Neural progenitor cell (in vitro differentiated cells): ENCODE measurements at regions not wholly inside any gene's neighbourhood (a gene's known extent, or its start where the extent isn't known, plus 50 kb on each side); places are given as distances from the start of the nearest gene placed in this dataset.
A peak's percentile ranks its signal among the peaks of the same experiment; 100 is the strongest.

ENCODE experiments used
- DNase-seq: peaks from one replicate; pipeline ENCODE4 v3.0.0-alpha.2; 2016; ENCODE audit warnings: low spot score
- H2AFZ ChIP-seq: fragments of 200-600 bp; sonication (generic); replicated peaks from 2 replicates; pipeline ENCODE4 v1.6.1; 2016; ENCODE audit warnings: antibody characterized with exemption
- H3F3A ChIP-seq: fragments of 200-600 bp; sonication (generic); 2 replicates; pipeline ENCODE4 v1.6.1; 2016; ENCODE audit warnings: antibody characterized with exemption, low read depth
- H3K27ac ChIP-seq: fragments of 200-600 bp; sonication (generic); 2 replicates; pipeline ENCODE4 v1.5.1; 2016; ENCODE audit warnings: mild to moderate bottlenecking
- H3K27me3 ChIP-seq: fragments of 200-600 bp; sonication (generic); 2 replicates; pipeline ENCODE4 v1.6.1; 2016; ENCODE audit warnings: mild to moderate bottlenecking, moderate library complexity
- H3K36me3 ChIP-seq: fragments of 200-600 bp; sonication (generic); 2 replicates; pipeline ENCODE4 v1.5.1; 2016
- H3K4me1 ChIP-seq: fragments of 200-600 bp; sonication (generic); 2 replicates; pipeline ENCODE4 v1.6.1; 2016; ENCODE audit warnings: mixed run types
- H3K4me2 ChIP-seq: fragments of 200-600 bp; sonication (generic); 2 replicates; pipeline ENCODE4 v1.6.1; 2016
- H3K4me3 ChIP-seq: fragments of 200-600 bp; sonication (generic); 2 replicates; pipeline ENCODE4 v1.5.1; 2016
- H3K79me2 ChIP-seq: fragments of 200-600 bp; sonication (generic); 2 replicates; pipeline ENCODE4 v1.6.1; 2016; ENCODE audit warnings: low read depth
- H3K9ac ChIP-seq: fragments of 200-600 bp; sonication (generic); 2 replicates; pipeline ENCODE4 v1.6.1; 2016
- H3K9me3 ChIP-seq: fragments of 200-600 bp; sonication (generic); 2 replicates; pipeline ENCODE4 v1.5.1; 2016; ENCODE audit warnings: low read depth
- H4K20me1 ChIP-seq: fragments of 200-600 bp; sonication (generic); 2 replicates; pipeline ENCODE4 v1.6.1; 2016; ENCODE audit warnings: low read depth
- H3K27ac Mint-ChIP-seq: 3 replicates; pipeline ENCODE4 v1.8.0; 2021; ENCODE audit warnings: mixed read lengths
- H3K27me3 Mint-ChIP-seq: 2 replicates; pipeline ENCODE4 v1.8.0; 2022; ENCODE audit warnings: low read depth, mild to moderate bottlenecking, inconsistent platforms, moderate library complexity, mixed read lengths; ENCODE audit not compliant: insufficient read depth
- H3K36me3 Mint-ChIP-seq: 3 replicates; pipeline ENCODE4 v1.8.0; 2021; ENCODE audit warnings: mixed read lengths
- H3K4me1 Mint-ChIP-seq: 3 replicates; pipeline ENCODE4 v1.8.0; 2021; ENCODE audit warnings: mixed read lengths
- H3K4me3 Mint-ChIP-seq: 3 replicates; pipeline ENCODE4 v1.8.0; 2021; ENCODE audit warnings: mild to moderate bottlenecking, moderate library complexity, mixed read lengths
- H3K9me3 Mint-ChIP-seq: 3 replicates; pipeline ENCODE4 v1.8.0; 2020; ENCODE audit warnings: mixed read lengths
- EZH2 ChIP-seq: fragments of 200-600 bp; sonication (generic); IDR thresholded peaks from 2 replicates; pipeline ENCODE4 v1.6.1; 2017; ENCODE audit warnings: antibody characterized with exemption, mild to moderate bottlenecking, moderate library complexity
- EZH2phosphoT487 ChIP-seq: fragments of 200-600 bp; sonication (generic); IDR thresholded peaks from 2 replicates; pipeline ENCODE4 v1.6.1; 2017; ENCODE audit warnings: antibody characterized with exemption
- TF ChIP-seq, protein P1 (sequence below): fragments of 200-600 bp; sonication (generic); IDR thresholded peaks from 2 replicates; pipeline ENCODE4 v1.5.1; 2017; ENCODE audit warnings: antibody characterized with exemption, mild to moderate bottlenecking

DNA sequence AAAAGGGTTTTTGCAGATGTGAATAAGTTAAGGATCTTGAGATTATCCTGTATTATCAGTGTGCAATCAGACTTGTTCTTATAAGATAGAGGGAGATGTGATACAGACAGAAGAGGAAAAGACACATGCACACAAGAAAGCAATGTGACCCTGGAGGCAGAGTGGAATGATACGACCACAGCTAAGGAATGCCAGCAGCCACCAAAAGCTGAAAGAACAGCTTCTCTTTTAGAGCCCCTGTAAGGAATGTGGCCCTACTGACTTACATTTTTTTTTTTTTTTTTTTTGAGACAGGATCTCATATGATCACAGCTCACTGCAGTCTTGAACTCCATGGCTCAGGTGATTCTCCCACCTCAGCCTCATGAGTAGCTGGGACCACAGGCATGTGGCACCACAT, 62.3 kb upstream of the CNTNAP4 start:
- Mint-ChIP-seq H3K4me1 (no peaks in the 10 kb centered on the region), H3K36me3 (no peaks in the 10 kb centered on the region), H3K27me3 (peaks cover 3% of the 10 kb centered on the region), H3K27ac (no peak overlapping the region), H3K9me3 (peaks cover 5% of the 10 kb centered on the region), H3K4me3 (no peak overlapping the region)
- Histone ChIP-seq H3K9ac (no peak overlapping the region), H3K4me2 (no peak overlapping the region), H3F3A (no peaks in the 10 kb centered on the region), H3K79me2 (no peaks in the 10 kb centered on the region), H3K27me3 (no peaks in the 10 kb centered on the region), H4K20me1 (no peaks in the 10 kb centered on the region), H3K36me3 (no peaks in the 10 kb centered on the region), H2AFZ (peak overlapping the region; percentile 22), H3K27ac (no peak overlapping the region), H3K4me3 (no peak overlapping the region), H3K9me3 (no peaks in the 10 kb centered on the region), H3K4me1 (peaks cover 3% of the 10 kb centered on the region)
- TF ChIP-seq, protein P1, sequence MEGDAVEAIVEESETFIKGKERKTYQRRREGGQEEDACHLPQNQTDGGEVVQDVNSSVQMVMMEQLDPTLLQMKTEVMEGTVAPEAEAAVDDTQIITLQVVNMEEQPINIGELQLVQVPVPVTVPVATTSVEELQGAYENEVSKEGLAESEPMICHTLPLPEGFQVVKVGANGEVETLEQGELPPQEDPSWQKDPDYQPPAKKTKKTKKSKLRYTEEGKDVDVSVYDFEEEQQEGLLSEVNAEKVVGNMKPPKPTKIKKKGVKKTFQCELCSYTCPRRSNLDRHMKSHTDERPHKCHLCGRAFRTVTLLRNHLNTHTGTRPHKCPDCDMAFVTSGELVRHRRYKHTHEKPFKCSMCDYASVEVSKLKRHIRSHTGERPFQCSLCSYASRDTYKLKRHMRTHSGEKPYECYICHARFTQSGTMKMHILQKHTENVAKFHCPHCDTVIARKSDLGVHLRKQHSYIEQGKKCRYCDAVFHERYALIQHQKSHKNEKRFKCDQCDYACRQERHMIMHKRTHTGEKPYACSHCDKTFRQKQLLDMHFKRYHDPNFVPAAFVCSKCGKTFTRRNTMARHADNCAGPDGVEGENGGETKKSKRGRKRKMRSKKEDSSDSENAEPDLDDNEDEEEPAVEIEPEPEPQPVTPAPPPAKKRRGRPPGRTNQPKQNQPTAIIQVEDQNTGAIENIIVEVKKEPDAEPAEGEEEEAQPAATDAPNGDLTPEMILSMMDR = no peak
- TF ChIP-seq EZH2 = no peak
- DNase-seq = no peak

DNA sequence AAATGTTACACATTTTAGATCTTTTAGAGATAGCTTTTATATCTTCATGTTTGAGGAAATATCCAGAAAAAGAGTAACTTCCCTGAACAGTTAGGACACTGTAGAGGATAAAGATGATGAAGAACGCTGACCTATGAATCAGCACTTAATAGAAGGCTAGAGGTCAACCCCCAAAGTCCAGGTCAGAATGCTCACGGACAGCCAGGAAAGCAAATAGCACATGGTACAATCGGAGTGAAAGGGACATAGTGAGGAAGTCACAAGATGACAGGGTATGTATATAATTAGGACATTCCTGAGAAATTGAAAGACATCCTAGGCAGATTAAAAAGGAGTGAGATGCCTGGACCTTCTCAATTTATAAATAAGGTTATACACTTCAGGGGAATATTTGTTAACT, 55.1 kb upstream of the CNTNAP4 start:
- peaks cover 5% of the 10 kb centered on the region for H3K4me1 Mint-ChIP-seq
- no peaks in the 10 kb centered on the region for H4K20me1 ChIP-seq
- H3K36me3 Mint-ChIP-seq = no peaks in the 10 kb centered on the region
- no peaks in the 10 kb centered on the region for H3K27me3 ChIP-seq
- no peaks in the 10 kb centered on the region for H3K36me3 ChIP-seq
- no peak overlapping the region for H3K27ac Mint-ChIP-seq
- no peaks in the 10 kb centered on the region for H3K79me2 ChIP-seq
- no peak for DNase-seq
- H2AFZ ChIP-seq = no peak overlapping the region
- no peak for TF ChIP-seq EZH2phosphoT487
- no peak for TF ChIP-seq EZH2
- no peaks in the 10 kb centered on the region for H3F3A ChIP-seq
- peaks cover 2% of the 10 kb centered on the region for H3K27me3 Mint-ChIP-seq
- no peak overlapping the region for H3K27ac ChIP-seq
- no peak overlapping the region for H3K9ac ChIP-seq
- H3K4me3 Mint-ChIP-seq = no peak overlapping the region
- no peak overlapping the region for H3K4me3 ChIP-seq
- no peaks in the 10 kb centered on the region for H3K9me3 ChIP-seq
- H3K4me1 ChIP-seq = no peaks in the 10 kb centered on the region
- no peaks in the 10 kb centered on the region for H3K9me3 Mint-ChIP-seq
- no peak overlapping the region for H3K4me2 ChIP-seq

DNA sequence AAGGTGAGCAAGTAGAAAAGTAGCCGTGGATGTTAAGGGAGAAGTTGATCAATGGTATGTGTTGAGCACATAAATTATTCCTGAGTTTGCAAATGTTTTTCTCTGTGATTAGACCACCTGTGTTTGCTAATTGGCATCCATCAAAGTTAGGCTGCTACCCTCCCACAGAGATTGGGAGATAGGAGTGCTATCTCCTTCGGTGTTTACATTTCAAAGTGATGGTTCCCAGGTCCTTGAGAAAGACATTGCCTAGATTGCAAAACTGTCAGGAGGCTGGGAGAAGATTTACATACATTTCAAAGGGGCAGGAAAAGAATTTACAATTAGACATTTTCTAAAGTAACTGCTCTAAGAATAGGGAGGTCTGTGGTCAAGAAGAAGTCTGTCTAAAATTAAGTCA, 54.3 kb upstream of the CNTNAP4 start:
- Histone ChIP-seq H3F3A (no peaks in the 10 kb centered on the region), H3K4me1 (no peaks in the 10 kb centered on the region), H3K4me2 (no peak overlapping the region), H4K20me1 (no peaks in the 10 kb centered on the region), H3K79me2 (no peaks in the 10 kb centered on the region), H3K4me3 (no peak overlapping the region), H3K9me3 (no peaks in the 10 kb centered on the region), H3K27me3 (no peaks in the 10 kb centered on the region), H3K27ac (no peak overlapping the region), H3K36me3 (no peaks in the 10 kb centered on the region), H3K9ac (no peak overlapping the region), H2AFZ (no peak overlapping the region)
- Mint-ChIP-seq H3K4me3 (no peak overlapping the region), H3K9me3 (no peaks in the 10 kb centered on the region), H3K36me3 (no peaks in the 10 kb centered on the region), H3K4me1 (peaks cover 5% of the 10 kb centered on the region), H3K27me3 (peaks cover 2% of the 10 kb centered on the region), H3K27ac (no peak overlapping the region)
- no peak for DNase-seq
- TF ChIP-seq, protein P1 = no peak
- no peak for TF ChIP-seq EZH2
- no peak for TF ChIP-seq EZH2phosphoT487

DNA sequence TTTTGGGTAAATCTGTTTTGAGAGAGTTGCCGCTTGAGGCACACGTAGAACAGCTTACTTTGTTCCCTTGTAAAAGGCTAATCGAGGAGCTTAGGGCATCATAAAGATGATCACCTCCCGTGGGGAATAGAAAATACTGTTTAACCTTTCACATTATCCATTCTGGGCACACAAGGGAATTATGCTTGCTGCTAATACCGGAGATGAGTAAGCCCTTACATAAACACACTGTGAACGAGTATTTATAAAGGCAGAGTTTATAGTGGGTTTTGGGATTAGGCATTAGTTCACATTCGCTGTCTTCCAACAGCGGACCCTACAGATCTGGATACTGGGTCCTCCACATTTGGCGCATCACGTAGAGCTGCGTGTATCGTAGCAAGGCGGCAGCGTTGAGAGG, 51.2 kb upstream of the CNTNAP4 start:
- Histone ChIP-seq H4K20me1 (no peaks in the 10 kb centered on the region), H3K4me3 (no peak overlapping the region), H3K9ac (no peak overlapping the region), H3K4me1 (no peaks in the 10 kb centered on the region), H2AFZ (peak overlapping the region; percentile 12), H3K9me3 (no peaks in the 10 kb centered on the region), H3K27me3 (no peaks in the 10 kb centered on the region), H3K4me2 (no peak overlapping the region), H3K27ac (no peak overlapping the region), H3K79me2 (no peaks in the 10 kb centered on the region), H3K36me3 (no peaks in the 10 kb centered on the region), H3F3A (no peaks in the 10 kb centered on the region)
- Mint-ChIP-seq H3K4me1 (peaks cover 5% of the 10 kb centered on the region), H3K36me3 (no peaks in the 10 kb centered on the region), H3K4me3 (no peak overlapping the region), H3K27me3 (peaks cover 2% of the 10 kb centered on the region), H3K27ac (no peak overlapping the region), H3K9me3 (no peaks in the 10 kb centered on the region)
- no peak for DNase-seq
- TF ChIP-seq, protein P1 = no peak
- no peak for TF ChIP-seq EZH2phosphoT487
- no peak for TF ChIP-seq EZH2
